ENCODE measurements at regions not wholly inside any gene's neighbourhood (a gene's known extent, or its start where the extent isn't known, plus 50 kb on each side); places are given as distances from the start of the nearest gene placed in this dataset.
A peak's percentile ranks its signal among the peaks of the same experiment; 100 is the strongest.

GRCh38 chr2:180735799-180736198 is 244.6 kb upstream of the UBE2E3 start:
- no peak for DNase-seq (ENCODE audit: low read depth)

GRCh38 chr2:180734382-180734781 is 246.0 kb upstream of the UBE2E3 start:
- DNase-seq (ENCODE audit: low read depth) = no peak

- no peak for DNase-seq (ENCODE audit: low read depth)
These were observed 247.1 kb upstream of the UBE2E3 start for GRCh38 chr2:180733330-180733729.

- DNase-seq (ENCODE audit: low read depth) = no peak
These were observed 248.1 kb upstream of the UBE2E3 start for GRCh38 chr2:180732337-180732736.

GRCh38 chr2:180730976-180731375 is 249.4 kb upstream of the UBE2E3 start:
- DNase-seq (ENCODE audit: low read depth) = peak; percentile 59

- DNase-seq (ENCODE audit: low read depth) = peak; percentile 86
These were observed 251.4 kb upstream of the UBE2E3 start for GRCh38 chr2:180728928-180729559.

GRCh38 chr2:180723712-180724111 is 256.7 kb upstream of the UBE2E3 start:
- no peak for DNase-seq (ENCODE audit: low read depth)

GRCh38 chr2:180722551-180723239 is 257.7 kb upstream of the UBE2E3 start:
- peak; percentile 79 for DNase-seq (ENCODE audit: low read depth)

- DNase-seq (ENCODE audit: low read depth) = no peak
These were observed 259.6 kb upstream of the UBE2E3 start for GRCh38 chr2:180720829-180721228.

- DNase-seq (ENCODE audit: low read depth) = no peak
These were observed 262.8 kb upstream of the UBE2E3 start for GRCh38 chr2:180717588-180717987.

- DNase-seq (ENCODE audit: low read depth) = peak; percentile 28
These were observed 263.9 kb upstream of the UBE2E3 start for GRCh38 chr2:180716186-180717180.

GRCh38 chr2:180715044-180715443 is 265.4 kb upstream of the UBE2E3 start:
- no peak for DNase-seq (ENCODE audit: low read depth)

GRCh38 chr2:180709392-180710145 is 270.8 kb upstream of the UBE2E3 start:
- DNase-seq (ENCODE audit: low read depth) = no peak

GRCh38 chr2:180707884-180708205 is 272.6 kb upstream of the UBE2E3 start:
- DNase-seq (ENCODE audit: low read depth) = peak; percentile 96

- no peak for DNase-seq (ENCODE audit: low read depth)
These were observed 273.1 kb upstream of the UBE2E3 start for GRCh38 chr2:180707175-180707883.

- peak; percentile 52 for DNase-seq (ENCODE audit: low read depth)
These were observed 273.7 kb upstream of the UBE2E3 start for GRCh38 chr2:180706694-180707093.

GRCh38 chr2:180705551-180705950 is 274.9 kb upstream of the UBE2E3 start:
- no peak for DNase-seq (ENCODE audit: low read depth)

- peak; percentile 33 for DNase-seq (ENCODE audit: low read depth)
These were observed 275.3 kb upstream of the UBE2E3 start for GRCh38 chr2:180705122-180705521.

- DNase-seq (ENCODE audit: low read depth) = no peak
These were observed 280.6 kb upstream of the UBE2E3 start for GRCh38 chr2:180699657-180700361.

GRCh38 chr2:180698668-180699067 is 281.7 kb upstream of the UBE2E3 start:
- no peak for DNase-seq (ENCODE audit: low read depth)
